GM19452 (cell line): ENCODE measurements at regions not wholly inside any gene's neighbourhood (a gene's known extent, or its start where the extent isn't known, plus 50 kb on each side); places are given as distances from the start of the nearest gene placed in this dataset.

Experiments used
- ATAC-seq: cut with Tn5 transposase; IDR thresholded peaks from one replicate; pipeline ENCODE4 v1.9.1; 2021; ENCODE audit not compliant: unreplicated experiment

- ATAC-seq: no peak
These were observed 1136.3 kb upstream of the CDH9 start for GRCh38 chr5:28174691-28175090.

- no peak for ATAC-seq
These were observed 1126.7 kb upstream of the CDH9 start for GRCh38 chr5:28165096-28165495.

GRCh38 chr5:28164568-28164967, 1126.2 kb upstream of the CDH9 start:
- ATAC-seq: no peak

- no peak for ATAC-seq
These were observed 1118.6 kb upstream of the CDH9 start for GRCh38 chr5:28156981-28157380.

GRCh38 chr5:28143519-28143918, 1105.1 kb upstream of the CDH9 start:
- no peak for ATAC-seq

- ATAC-seq: no peak
These were observed 1093.8 kb upstream of the CDH9 start for GRCh38 chr5:28132151-28132550.

- ATAC-seq: no peak
These were observed 1079.3 kb upstream of the CDH9 start for GRCh38 chr5:28117691-28118090.

GRCh38 chr5:28117273-28117672, 1078.9 kb upstream of the CDH9 start:
- no peak for ATAC-seq

- ATAC-seq: no peak
These were observed 1072.4 kb upstream of the CDH9 start for GRCh38 chr5:28110781-28111180.

- ATAC-seq: no peak
These were observed 1065.7 kb upstream of the CDH9 start for GRCh38 chr5:28104080-28104479.

GRCh38 chr5:28084069-28084468, 1045.7 kb upstream of the CDH9 start:
- ATAC-seq: no peak

GRCh38 chr5:28082610-28083009, 1044.2 kb upstream of the CDH9 start:
- no peak for ATAC-seq

- ATAC-seq: no peak
These were observed 1039.2 kb upstream of the CDH9 start for GRCh38 chr5:28077291-28078240.

GRCh38 chr5:28066856-28067255, 1028.5 kb upstream of the CDH9 start:
- ATAC-seq: no peak

- no peak for ATAC-seq
These were observed 1027.3 kb upstream of the CDH9 start for GRCh38 chr5:28065656-28066055.

- no peak for ATAC-seq
These were observed 1008.2 kb upstream of the CDH9 start for GRCh38 chr5:28046596-28046995.

GRCh38 chr5:28027851-28028250, 989.5 kb upstream of the CDH9 start:
- ATAC-seq: no peak

GRCh38 chr5:28017178-28017577, 978.8 kb upstream of the CDH9 start:
- no peak for ATAC-seq

GRCh38 chr5:28014779-28015178, 976.4 kb upstream of the CDH9 start:
- no peak for ATAC-seq

GRCh38 chr5:28012538-28012937, 974.2 kb upstream of the CDH9 start:
- no peak for ATAC-seq

- no peak for ATAC-seq
These were observed 971.2 kb upstream of the CDH9 start for GRCh38 chr5:28009576-28009975.

- ATAC-seq: no peak
These were observed 958.3 kb upstream of the CDH9 start for GRCh38 chr5:27996665-27997064.

GRCh38 chr5:27995867-27996266, 957.5 kb upstream of the CDH9 start:
- no peak for ATAC-seq
